CD4-positive, alpha-beta T cell treated with Interleukin-4 for 4 hours (primary cell): ENCODE measurements at regions not wholly inside any gene's neighbourhood (a gene's known extent, or its start where the extent isn't known, plus 50 kb on each side); places are given as distances from the start of the nearest gene placed in this dataset.

Experiments used
- DNase-seq: peaks from one replicate; pipeline ENCODE4 v3.0.0-alpha.2; 2020

DNA sequence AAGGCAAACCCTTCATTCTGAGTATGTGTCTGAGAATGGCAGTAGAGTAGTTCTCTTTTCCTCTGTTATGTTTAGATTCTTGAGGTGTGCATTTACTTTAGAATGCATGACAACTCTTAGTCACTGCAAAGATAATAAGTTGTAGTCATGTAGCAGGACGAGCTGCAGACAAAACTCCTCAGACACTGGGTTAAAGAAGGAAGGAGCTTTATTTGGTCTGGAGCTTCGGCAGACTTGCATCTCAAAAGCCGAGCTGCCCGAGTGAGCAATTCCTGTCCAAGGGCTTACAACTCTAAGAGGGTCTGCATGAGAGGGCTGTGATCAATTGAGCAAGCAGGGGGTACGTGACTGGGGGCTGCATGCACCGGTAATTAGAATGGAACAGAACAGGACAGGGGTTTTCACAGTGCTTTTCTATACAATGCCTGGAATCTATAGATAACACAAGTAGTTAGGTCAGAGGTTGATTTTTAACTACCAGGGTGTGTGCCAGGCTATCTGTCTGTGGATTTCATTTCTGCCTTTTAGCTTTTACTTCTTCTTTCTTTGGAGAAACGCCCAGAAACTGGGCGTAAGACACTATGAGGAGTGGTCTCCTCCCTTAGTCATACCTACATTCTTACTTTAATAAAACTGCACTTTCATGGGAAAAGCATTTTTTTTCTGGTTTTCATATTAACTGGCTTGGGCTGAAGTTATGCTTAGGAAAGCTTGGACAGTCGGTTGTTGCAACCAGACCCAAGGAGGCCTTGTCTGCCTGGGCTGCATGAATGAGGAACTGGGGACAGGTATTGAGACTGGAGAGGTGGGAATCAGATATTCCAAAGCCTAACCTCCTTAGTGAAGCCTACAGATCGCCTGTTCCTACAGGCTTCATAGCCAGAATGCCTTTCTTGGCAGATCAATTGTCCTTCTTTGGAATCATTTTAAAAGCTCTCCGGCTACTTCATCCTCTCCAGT is 115.1 kb downstream of the RHOU start:
- no peak for DNase-seq

DNA sequence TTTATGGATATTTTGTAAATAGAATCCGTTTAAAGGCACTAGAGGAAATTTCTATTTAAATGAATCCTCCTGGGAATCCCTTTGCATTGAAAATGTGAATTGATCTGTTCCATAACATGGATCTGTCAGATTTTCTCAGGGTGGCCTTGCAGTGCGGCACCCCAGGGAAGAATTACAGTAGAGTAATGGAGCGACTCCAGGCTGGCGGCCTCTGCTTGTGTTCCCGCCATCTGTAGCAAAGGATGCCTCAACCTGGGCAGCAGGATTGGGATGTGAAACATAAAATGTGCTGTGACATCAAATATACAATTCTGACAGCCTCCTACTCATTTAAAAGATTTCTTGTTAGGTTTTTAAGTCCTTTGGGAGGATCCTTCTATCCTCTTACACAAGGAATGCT is 115.9 kb downstream of the RHOU start:
- DNase-seq = no peak

DNA sequence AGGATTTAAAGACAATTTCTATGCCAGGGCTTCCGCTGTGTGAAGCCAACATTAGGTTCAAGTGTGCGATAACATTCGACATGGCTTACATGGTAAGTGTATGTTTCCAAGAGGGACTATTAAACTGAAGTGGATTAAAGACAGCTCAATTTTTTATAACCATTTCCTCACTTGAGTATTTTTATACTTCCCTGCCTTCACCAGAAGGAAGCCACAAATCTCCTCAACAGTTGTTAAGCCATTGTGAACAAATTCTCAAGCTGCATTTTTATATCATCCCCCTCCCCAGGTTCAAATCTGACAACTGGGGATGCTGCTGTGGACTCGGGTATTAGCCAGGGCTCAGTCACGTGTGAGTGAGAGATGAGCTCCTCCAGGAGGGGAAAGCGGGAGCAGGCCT is 116.3 kb downstream of the RHOU start:
- DNase-seq = no peak

DNA sequence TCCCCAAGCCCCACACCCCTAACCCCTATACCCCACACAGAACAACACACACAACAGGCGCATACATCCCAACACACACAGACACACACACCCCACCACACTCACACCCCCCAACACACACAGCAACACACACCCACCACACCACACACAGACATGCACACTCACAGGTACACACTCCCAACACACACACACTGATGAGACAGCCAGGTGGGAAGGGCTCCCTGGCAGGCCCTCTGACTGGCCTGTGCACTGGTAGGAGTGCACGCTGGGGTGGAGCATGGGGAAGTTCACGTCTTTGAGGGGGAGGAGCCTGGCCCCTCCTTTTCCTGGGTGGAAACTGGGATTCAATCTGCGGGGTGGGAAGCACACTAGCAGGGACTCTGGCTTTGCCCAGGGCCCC is 116.7 kb downstream of the RHOU start:
- DNase-seq = no peak

DNA sequence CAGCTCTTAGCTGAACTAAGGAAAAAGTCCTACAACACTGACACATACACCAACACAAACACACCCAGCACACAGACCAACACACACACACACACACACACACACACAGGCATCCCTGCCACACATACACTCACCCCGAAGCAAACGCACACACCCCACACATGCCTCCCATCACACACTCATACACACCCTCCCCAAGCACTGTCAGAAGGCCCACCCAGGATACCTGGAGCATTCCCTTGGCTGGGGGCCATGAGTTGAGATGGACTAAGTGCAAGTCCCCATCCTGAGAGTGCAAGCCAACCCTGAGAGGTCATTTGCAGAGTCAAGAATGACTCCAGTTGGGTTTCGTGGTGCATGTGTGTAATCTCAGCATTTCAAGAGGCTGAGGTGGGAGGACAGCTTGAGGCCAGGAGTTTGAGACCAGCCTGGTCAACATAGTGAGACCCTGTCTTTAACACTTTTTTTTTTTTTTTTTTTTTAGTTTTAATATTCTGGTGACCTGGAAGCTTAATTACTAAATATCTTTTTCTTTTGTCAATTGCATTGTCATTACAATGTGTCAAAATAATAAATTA is 117.3 kb downstream of the RHOU start:
- DNase-seq = no peak

DNA sequence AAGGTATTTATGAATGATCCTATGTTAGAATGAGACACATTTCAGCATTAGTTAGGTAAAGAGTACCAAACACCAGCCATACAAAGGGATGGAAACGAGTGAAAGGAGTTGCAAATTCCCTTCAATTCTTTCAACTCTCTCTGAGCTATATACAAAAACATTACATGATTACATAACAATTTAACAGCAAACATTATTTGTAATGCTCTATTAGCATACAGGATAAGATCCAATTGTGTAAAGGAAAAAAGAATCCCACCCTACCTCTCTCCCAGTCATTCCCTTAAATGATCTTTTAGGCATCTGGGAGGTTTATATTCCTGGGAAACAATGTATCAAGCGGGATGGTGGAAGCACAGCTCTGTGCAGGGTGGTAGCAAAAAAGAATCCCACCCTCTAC is 117.9 kb downstream of the RHOU start:
- DNase-seq = no peak

DNA sequence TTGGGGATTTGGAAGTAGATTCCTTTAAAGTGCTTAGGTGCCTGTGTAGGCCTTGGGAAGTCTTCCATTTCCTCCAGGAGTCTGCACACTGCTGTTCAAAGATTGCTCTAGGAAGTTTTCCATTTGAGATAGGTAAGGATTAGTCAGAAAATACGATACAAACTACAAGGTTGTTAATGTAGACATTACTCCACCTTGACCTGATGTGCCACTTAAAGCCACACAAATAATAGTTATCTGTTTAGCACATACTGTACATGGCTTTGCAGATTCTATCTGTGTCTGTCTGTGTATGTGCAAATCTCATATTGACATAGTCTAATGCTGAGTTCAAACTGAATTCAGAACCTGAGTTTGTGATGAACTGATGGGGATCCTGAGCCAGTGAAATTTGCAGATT is 118.4 kb downstream of the RHOU start:
- DNase-seq = no peak

DNA sequence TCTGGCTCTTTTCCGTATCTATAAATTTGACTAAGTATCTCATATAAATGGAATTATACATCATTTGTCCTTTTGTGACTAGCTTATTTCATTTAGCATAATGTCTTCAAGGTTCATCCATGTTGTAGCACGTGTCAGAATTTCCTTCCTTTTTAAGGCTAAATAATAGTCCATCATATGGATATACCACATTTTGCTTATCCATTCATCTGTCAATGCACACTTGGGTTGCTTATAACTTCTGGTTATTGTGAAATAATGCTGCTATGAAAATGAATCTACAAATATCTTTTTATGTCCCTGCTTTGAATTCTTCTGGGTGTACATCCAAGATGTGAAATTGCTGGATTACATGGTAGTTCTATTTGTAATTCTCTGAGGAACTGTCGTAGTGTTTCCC is 119.6 kb downstream of the RHOU start:
- DNase-seq = no peak

DNA sequence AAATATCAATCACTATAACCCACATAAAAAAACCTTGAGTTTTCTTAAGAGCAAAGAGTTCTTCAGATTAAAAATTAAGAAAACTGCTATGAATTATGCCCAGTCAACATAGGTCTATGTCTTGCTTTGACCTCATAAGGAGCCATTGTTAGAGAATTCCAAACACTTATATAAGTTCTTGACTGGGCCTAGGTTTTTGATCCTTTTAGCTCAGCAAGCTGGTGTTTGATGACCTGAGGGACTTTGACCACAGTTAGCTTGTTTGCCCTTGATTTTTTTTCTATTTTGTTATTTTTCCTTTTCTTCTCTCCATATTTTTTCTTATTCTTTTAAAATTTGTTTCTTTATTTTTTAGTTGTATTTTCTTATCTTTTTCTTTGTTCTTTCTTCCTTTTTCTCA is 122.3 kb downstream of the RHOU start:
- no peak for DNase-seq

DNA sequence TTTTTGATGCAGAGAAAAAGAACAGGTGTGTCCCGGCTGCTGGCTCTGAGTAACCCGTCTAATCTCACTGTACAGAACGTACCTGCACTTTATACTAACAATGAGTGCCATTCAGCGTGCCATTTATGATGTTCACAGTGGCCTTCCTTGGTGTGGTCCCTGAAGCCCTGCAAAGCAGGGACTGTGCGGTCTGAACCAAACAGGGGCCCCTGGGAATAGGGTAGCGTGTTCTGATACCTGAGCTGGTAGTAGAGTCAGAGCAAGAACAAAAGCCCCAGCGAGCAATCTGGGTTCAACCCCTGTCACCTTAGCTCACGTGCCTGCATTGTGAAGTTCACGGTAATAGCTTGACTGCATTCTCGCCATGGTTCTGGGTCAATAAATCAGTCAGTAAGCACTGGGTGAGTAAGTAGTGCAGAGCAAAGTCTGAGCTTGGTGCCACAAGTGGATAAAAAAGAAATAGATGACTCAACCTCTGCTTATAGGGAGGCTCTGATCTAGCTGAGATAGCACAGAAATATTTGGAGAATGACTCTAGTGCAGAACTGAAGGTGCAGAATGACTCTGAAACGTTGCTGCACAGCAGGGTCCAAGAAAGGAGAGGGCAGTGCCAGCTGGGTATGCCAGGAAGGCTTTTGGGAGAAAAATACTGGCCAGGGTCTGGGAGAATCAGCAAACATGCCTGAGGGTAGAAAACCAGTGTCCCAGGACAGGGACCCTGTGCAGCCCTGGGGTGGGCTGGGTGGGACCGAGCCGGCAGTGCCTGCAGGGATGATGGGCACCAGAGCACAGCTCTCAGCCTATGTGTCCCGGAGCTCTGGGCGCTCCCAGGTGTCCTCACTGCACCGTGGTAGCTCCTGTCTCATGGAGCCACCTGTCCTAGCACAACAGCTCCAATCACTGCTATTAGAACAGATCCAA is 125.9 kb downstream of the RHOU start:
- no peak for DNase-seq

DNA sequence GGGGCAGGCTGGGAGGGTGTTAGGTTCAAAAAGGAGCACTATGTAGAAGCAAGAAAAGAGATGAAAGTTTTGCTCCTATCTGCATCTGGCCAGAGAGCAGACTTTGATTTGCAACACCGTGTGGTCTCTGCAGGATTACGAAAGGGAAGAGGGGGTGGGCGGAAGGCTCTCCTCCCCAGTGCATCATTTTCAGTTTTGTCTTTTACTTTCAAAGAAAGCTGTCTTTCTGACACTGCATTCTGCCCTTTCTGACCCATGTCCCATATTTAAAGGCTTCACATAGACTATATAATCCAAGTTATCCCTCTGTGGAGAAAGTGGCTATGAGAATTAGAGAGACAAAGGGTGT is 126.5 kb downstream of the RHOU start:
- DNase-seq = no peak

DNA sequence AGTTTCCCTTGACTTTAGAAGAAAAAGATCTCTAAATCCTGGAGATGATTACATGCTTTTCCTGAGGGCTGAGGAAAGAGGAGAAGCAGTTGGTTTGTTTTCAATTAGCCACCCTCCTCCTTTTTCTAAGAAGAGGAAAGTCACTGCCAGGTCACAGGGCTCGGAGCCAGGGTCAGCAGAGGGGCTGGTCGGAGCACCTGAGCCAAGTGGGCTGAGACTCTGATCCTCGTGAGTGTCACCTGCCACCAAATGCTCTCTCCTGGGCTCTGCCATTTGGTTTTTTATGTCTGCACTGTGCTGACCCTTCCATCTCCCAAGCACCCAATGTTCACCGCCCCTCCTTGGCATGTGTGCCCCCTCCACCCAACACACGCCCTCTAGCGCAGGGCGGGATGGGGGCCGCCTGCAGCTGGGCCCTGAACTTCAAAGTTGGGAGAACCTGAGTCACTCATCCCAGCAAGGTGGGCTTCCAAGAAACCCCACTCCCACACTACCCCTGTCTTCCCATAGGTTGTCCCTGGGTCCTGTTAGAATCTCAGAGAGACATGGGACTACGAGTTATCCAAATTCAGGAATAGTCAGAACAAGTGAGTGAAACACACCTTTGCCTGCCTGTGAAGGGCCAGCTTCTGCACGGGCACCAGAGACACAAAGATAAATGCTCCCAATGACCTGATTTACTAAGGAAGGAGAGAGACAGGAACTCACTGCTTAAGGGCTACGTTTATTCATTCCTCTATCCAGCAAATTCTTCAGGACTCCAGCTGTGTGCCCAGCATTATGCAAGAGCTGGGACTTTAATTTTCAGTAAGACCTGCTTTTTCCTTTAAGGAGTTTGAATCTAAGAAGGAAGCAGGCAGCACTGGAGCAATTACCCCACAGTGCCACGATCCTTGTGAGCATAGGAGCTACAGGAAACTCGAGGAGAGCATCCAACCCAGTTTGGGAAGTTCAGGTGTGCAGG is 127.5 kb downstream of the RHOU start:
- no peak for DNase-seq

DNA sequence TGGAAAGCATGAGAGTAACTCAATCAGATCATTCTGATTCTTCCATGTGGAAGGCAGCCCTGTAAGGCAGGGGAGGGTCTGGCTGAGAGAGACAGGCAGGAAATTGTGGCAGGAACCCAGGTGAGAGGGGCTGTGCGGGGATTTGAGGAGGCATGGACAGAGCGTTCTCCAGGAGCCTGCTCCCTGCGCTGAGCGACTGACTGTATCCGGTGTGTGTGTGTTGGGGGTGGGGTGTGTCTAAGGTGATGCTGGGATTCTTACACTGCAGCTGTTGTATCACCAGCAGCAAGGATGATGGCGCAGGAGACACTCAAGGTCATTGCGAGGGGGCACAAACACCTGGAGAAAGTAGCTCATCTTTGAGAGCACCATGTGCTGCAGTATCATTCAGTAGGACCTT is 128.5 kb downstream of the RHOU start:
- DNase-seq = no peak

DNA sequence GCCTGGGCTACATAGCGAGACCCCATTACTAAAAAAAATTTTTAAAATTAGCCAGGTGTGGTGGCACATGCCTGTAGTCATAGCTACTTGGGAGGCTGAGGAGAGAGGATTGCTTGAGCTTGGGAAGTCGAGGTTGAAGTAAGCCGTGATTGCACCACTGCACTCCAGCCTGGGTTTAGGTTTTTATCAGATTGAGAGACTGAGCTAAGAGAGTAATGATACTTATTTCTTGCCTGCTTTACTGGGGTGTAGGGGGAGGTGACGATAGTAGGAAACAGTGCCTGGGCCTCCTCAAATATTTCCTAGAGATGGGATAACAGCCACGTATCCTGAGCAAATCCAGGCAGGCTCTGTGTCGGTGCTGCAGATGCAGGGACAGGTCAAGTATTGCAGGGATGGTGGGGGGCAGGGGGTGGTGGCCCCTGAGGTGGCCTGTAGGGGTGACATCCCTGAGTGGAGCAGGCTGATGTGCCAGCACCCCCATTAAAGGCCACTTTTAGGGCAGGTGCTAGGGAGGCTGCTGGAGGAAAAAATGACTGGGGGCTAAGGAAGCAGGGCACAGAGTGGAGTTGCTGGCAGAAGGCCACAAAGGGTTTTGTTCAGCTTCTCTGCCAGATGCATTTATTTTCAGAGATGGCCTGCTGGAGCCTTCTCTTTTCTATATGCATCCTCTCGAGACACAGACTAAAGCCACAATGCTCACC is 130.5 kb downstream of the RHOU start:
- no peak for DNase-seq

DNA sequence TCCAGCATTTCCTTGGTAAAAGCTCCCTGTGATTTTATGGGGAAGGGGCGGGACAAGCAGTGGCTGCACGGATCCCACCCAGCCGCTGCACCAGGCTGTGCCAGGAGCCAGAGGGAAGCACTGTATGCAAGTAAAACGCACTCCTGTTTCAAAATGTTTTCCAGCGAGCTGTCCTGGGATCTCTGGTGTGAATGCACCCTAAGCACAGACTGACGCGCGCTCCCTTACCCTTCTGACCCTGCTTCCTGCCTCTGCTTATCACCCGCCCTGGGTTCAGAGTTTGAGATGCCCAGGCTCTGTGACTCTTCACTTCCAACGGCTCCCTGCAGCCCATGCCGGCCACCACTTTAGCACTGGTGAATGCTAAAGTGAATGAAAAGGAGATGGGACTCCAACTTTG is 131.2 kb downstream of the RHOU start:
- DNase-seq = no peak

DNA sequence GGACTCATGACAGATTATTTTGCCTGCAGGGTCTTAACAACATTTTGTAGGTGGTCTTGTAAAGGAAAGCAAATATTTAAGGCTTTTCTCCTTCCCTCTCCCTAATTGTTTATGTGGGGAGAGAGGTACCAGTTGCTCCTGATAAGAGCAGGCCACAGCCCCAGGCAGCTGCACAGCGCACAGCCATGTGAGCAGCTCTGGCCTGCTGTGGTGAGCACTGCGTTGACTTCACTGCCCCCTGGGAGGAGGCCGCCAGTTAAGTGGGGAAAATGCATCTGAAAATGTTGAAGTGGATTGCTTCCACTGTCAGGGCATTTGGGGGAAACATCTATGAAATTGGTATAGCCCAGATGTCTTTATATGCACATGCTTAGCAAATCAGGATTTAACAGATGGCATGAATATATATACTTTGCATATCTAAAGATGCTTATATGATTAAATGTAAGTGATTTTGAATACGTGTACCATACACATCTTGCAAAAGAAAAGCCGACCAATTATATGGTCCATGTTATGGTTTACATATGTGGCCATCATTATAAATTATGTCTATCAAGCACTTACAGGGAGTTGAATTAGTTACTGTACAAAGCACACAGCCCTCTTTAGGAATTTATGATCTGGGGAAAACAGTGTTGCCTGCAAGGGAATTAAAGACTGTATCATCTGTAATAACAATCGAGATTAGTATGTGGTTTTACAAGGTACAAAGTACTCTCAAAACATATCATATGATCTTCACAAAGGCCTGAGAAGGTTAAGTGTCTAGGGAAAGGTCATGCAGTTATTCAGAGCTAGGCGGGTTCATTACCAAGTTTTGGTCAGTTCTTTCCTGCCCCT is 132.1 kb downstream of the RHOU start:
- DNase-seq = no peak

DNA sequence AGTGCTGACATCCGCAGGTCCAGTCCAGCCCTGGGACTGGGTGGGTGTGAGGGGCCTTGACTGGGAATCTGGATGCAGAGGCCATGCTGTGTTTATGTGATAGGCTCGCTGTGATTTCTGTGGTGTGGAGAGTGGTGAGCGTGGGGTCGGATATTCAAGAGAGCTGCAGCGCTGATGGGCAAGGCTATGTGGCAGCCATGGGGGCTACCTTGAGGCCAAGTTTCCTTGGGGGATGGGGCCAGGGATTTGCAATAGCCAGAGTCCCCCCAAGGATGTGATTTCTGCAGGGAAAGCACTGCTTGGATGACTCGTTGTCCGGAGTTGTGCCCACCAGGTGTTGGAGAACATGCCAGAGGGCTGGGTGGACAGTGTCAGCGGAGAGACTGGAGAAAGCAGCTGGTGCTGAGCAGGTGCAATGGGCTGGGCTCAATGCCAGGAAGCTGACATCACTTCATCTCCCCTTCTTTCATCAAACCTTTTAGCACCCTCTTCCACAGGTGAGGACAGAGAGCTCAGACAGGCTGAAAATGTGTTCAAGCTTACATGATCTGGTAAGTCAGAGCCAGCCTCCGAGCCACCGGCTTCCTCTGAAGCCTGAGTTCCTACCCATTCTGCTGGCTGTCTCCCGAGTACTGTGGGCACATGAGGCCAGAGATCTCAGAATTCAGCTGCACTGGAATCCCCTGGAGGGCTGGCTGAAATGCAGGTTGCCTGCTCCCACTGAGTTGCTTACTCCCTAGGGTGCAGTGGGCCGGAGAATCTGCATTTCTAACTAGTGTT is 132.9 kb downstream of the RHOU start:
- DNase-seq = no peak

DNA sequence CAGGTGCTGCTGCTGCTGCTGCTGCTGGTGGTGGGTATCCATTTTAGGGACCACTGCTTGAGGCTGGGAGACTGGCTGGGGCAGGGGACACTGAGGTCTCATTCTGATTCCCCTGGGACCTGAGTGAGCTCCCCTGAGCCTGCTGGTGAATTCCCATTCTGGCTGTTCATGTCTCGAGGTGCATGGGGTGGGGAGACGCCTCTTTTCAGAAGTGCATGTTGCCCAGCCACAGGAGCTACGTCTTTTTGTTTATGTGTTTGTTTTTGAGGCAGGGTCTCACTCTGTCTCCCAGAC is 133.4 kb downstream of the RHOU start:
- DNase-seq = no peak

DNA sequence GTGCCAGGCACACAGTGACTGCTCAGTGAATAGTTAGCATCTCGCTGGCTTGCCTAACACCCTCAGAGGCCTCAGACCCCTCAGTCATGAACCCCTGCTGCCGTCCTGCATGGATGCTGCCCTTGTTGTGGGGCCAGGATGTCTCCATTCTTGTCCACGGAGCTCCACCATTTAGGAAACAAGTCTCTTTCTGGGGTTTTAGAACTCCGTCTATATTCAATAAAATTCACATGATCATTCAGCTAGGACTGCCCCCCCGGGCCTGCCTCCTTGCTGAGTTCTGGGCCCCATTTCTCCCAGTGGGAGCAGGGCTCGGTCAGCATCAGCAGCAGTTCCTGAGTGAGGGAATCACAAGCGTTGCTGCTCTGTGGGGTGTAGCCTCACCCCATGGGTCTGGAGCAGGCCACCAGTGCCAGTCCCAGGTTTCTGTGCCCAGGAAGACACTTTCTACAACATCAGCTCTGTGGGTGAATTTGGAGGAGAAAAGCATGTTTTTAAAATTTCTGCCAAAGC is 134.1 kb downstream of the RHOU start:
- no peak for DNase-seq
